Neuronal stem cell (in vitro differentiated cells): ENCODE measurements at regions not wholly inside any gene's neighbourhood (a gene's known extent, or its start where the extent isn't known, plus 50 kb on each side); places are given as distances from the start of the nearest gene placed in this dataset.

ENCODE experiments used
- DNase-seq: peaks from one replicate; pipeline ENCODE4 v3.0.0-alpha.2; 2013; ENCODE audit warnings: low spot score
- H2AFZ ChIP-seq: one replicate; pipeline ENCODE4 v1.6.1; 2013; ENCODE audit warnings: mild to moderate bottlenecking, low read length, inconsistent platforms
- H2AK5ac ChIP-seq: 2 replicates; pipeline ENCODE4 v1.6.1; 2013; ENCODE audit warnings: low read depth, mild to moderate bottlenecking, inconsistent platforms, low read length, moderate library complexity, mixed read lengths
- H2BK120ac ChIP-seq: 2 replicates; pipeline ENCODE4 v1.6.1; 2013; ENCODE audit warnings: low read depth, mild to moderate bottlenecking, inconsistent platforms, low read length, moderate library complexity, mixed read lengths
- H2BK12ac ChIP-seq: one replicate; pipeline ENCODE4 v1.6.1; 2013; ENCODE audit warnings: low read length, inconsistent platforms
- H2BK15ac ChIP-seq: 2 replicates; pipeline ENCODE4 v1.6.1; 2013; ENCODE audit warnings: mild to moderate bottlenecking, low read length, inconsistent platforms, mixed read lengths
- H2BK5ac ChIP-seq: one replicate; pipeline ENCODE4 v1.6.1; 2013; ENCODE audit warnings: inconsistent platforms, mild to moderate bottlenecking, low read length, moderate library complexity
- H3K14ac ChIP-seq: one replicate; pipeline ENCODE4 v1.6.1; 2013; ENCODE audit warnings: low read length, inconsistent platforms
- H3K18ac ChIP-seq: 2 replicates; pipeline ENCODE4 v1.6.1; 2013; ENCODE audit warnings: low read length, inconsistent platforms
- H3K23ac ChIP-seq: 2 replicates; pipeline ENCODE4 v1.6.1; 2013; ENCODE audit warnings: low read depth, mild to moderate bottlenecking, mixed read lengths, low read length, inconsistent platforms; ENCODE audit not compliant: poor library complexity
- H3K27ac ChIP-seq: replicated peaks from 3 replicates; pipeline ENCODE4 v1.5.1; 2013; ENCODE audit warnings: low read length, inconsistent platforms
- H3K27me3 ChIP-seq, 3 experiments: 2 replicates each; pipeline ENCODE4 v1.6.1; 2013; ENCODE audit warnings: low read length in 3 of 3, mild to moderate bottlenecking in 2 of 3, inconsistent platforms in 1 of 3, low read depth in 1 of 3, mixed read lengths in 1 of 3, moderate library complexity in 1 of 3; ENCODE audit not compliant: control insufficient read depth in 3 of 3, insufficient read depth in 3 of 3
- H3K36me3 ChIP-seq, 2 donors: replicated peaks in 1 of 2; 2 replicates each; pipeline ENCODE4 v1.6.1; 2013; ENCODE audit warnings: low read length in 2 of 2; ENCODE audit not compliant: control insufficient read depth in 2 of 2, insufficient read depth in 2 of 2
- H3K4ac ChIP-seq: 2 replicates; pipeline ENCODE4 v1.6.1; 2013; ENCODE audit warnings: inconsistent platforms, mild to moderate bottlenecking, low read length, moderate library complexity
- H3K4me1 ChIP-seq, 2 donors: 1 replicate in 1 of 2; 2 replicates in 1 of 2; pipeline ENCODE4 v1.6.1; 2013; ENCODE audit warnings: low read length in 2 of 2, low read depth in 1 of 2; ENCODE audit not compliant: control insufficient read depth in 2 of 2, insufficient read depth in 1 of 2
- H3K4me2 ChIP-seq: one replicate; pipeline ENCODE4 v1.6.1; 2013; ENCODE audit warnings: mild to moderate bottlenecking, low read length, inconsistent platforms; ENCODE audit not compliant: insufficient read depth, poor library complexity, severe bottlenecking
- H3K4me3 ChIP-seq, 2 donors: 2 replicates each; pipeline ENCODE4 v1.5.1; 2013; ENCODE audit warnings: low read length in 2 of 2, mild to moderate bottlenecking in 2 of 2, inconsistent platforms in 1 of 2, moderate library complexity in 1 of 2
- H3K79me1 ChIP-seq: one replicate; pipeline ENCODE4 v1.6.1; 2013; ENCODE audit warnings: low read depth, mild to moderate bottlenecking, inconsistent platforms, low read length, moderate library complexity
- H3K9ac ChIP-seq: one replicate; pipeline ENCODE4 v1.6.1; 2013; ENCODE audit warnings: mild to moderate bottlenecking, low read depth, low read length, inconsistent platforms; ENCODE audit not compliant: poor library complexity
- H3K9me3 ChIP-seq, 2 donors: replicated peaks in 1 of 2; 2 replicates each; pipeline versions ENCODE3 to v1.6.1; 2013; ENCODE audit warnings: low read length in 2 of 2, mild to moderate bottlenecking in 2 of 2, inconsistent platforms in 1 of 2, low read depth in 1 of 2, mixed read lengths in 1 of 2, moderate library complexity in 1 of 2; ENCODE audit not compliant: control insufficient read depth in 2 of 2, insufficient read depth in 1 of 2
- H4K8ac ChIP-seq: one replicate; pipeline ENCODE4 v1.6.1; 2013; ENCODE audit warnings: low read depth, mild to moderate bottlenecking, inconsistent platforms, low read length, moderate library complexity
- H4K91ac ChIP-seq: one replicate; pipeline ENCODE4 v1.6.1; 2013; ENCODE audit warnings: low read length, low read depth, mild to moderate bottlenecking, inconsistent platforms; ENCODE audit not compliant: poor library complexity
- WGBS, 2 donors: extraction: QIAGEN DNeasy Blood & Tissue Kit; methylation state at CpG; one replicate each; pipeline ENCODE4 v1.1.7; 2013; ENCODE audit warnings: missing lambda C conversion rate in 2 of 2, mixed read lengths in 1 of 2; ENCODE audit not compliant: insufficient read length in 2 of 2, insufficient replicate concordance in 1 of 2; ENCODE audit errors: extremely low coverage in 2 of 2; 5-methylcytosine and 5-hydroxymethylcytosine counted together

GRCh38 chr13:62194371-62194770 is 778.7 kb upstream of the PCDH20 start:
- H3K9me3 ChIP-seq: no peaks in the 10 kb centered on the region
- no peak for DNase-seq
- H3K27me3 ChIP-seq: no peaks in the 10 kb centered on the region
- no peaks in the 10 kb centered on the region for H3K36me3 ChIP-seq
- no peak overlapping the region for H4K91ac ChIP-seq
- no peak overlapping the region for H2AK5ac ChIP-seq
- WGBS, 2 donors: no CpG with 5 or more reads among the region's 3 CpGs
- H2BK120ac ChIP-seq: no peak overlapping the region
- H3K9ac ChIP-seq: no peak overlapping the region
- H2BK15ac ChIP-seq: no peak overlapping the region
- H4K8ac ChIP-seq: no peak overlapping the region
- H3K4me1 ChIP-seq: no peaks in the 10 kb centered on the region
- H3K23ac ChIP-seq: no peak overlapping the region
- no peak overlapping the region for H2AFZ ChIP-seq
- H3K4me3 ChIP-seq: no peak overlapping the region
- H3K18ac ChIP-seq: no peak overlapping the region
- H3K14ac ChIP-seq: no peak overlapping the region
- H3K27ac ChIP-seq: no peak overlapping the region
- H2BK12ac ChIP-seq: no peak overlapping the region
- no peak overlapping the region for H3K4me2 ChIP-seq
- H3K4ac ChIP-seq: no peak overlapping the region
- no peak overlapping the region for H2BK5ac ChIP-seq
- H3K79me1 ChIP-seq: no peaks in the 10 kb centered on the region

GRCh38 chr13:62193919-62194318 is 778.3 kb upstream of the PCDH20 start:
- H2BK5ac ChIP-seq: no peak overlapping the region
- H3K4ac ChIP-seq: no peak overlapping the region
- H3K9me3 ChIP-seq: no peaks in the 10 kb centered on the region
- no peak overlapping the region for H3K18ac ChIP-seq
- H3K27me3 ChIP-seq: no peaks in the 10 kb centered on the region
- H3K14ac ChIP-seq: no peak overlapping the region
- H4K91ac ChIP-seq: no peak overlapping the region
- no peak overlapping the region for H2AFZ ChIP-seq
- H2BK15ac ChIP-seq: no peak overlapping the region
- H3K36me3 ChIP-seq: no peaks in the 10 kb centered on the region
- H3K79me1 ChIP-seq: no peaks in the 10 kb centered on the region
- no peak overlapping the region for H3K4me3 ChIP-seq
- H3K9ac ChIP-seq: no peak overlapping the region
- H3K23ac ChIP-seq: no peak overlapping the region
- no peak for DNase-seq
- WGBS, 2 donors: no CpG with 5 or more reads among the region's 2 CpGs
- H2BK120ac ChIP-seq: no peak overlapping the region
- no peak overlapping the region for H2AK5ac ChIP-seq
- no peak overlapping the region for H4K8ac ChIP-seq
- no peaks in the 10 kb centered on the region for H3K4me1 ChIP-seq
- H3K4me2 ChIP-seq: no peak overlapping the region
- H3K27ac ChIP-seq: no peak overlapping the region
- no peak overlapping the region for H2BK12ac ChIP-seq

- H3K9ac ChIP-seq: no peak overlapping the region
- H3K79me1 ChIP-seq: no peaks in the 10 kb centered on the region
- H4K91ac ChIP-seq: no peak overlapping the region
- no peak overlapping the region for H3K18ac ChIP-seq
- H2BK12ac ChIP-seq: no peak overlapping the region
- H3K27me3 ChIP-seq: no peaks in the 10 kb centered on the region
- no peak overlapping the region for H3K27ac ChIP-seq
- H3K9me3 ChIP-seq: no peaks in the 10 kb centered on the region
- no peak overlapping the region for H2BK15ac ChIP-seq
- no peak overlapping the region for H3K14ac ChIP-seq
- no peaks in the 10 kb centered on the region for H3K36me3 ChIP-seq
- H2BK120ac ChIP-seq: no peak overlapping the region
- no CpG with 5 or more reads among the region's 1 CpG for WGBS, 2 donors
- H4K8ac ChIP-seq: no peak overlapping the region
- H2BK5ac ChIP-seq: no peak overlapping the region
- no peak overlapping the region for H3K4ac ChIP-seq
- H3K4me2 ChIP-seq: no peak overlapping the region
- H3K4me1 ChIP-seq: peaks cover 0 to 3% of the 10 kb centered on the region in 2 donors
- H2AK5ac ChIP-seq: no peak overlapping the region
- H3K4me3 ChIP-seq: no peak overlapping the region
- DNase-seq: peak; percentile 2
- H2AFZ ChIP-seq: no peak overlapping the region
- H3K23ac ChIP-seq: no peak overlapping the region
Observed at GRCh38 chr13:62185631-62186255, 770.1 kb upstream of the PCDH20 start.

DNA sequence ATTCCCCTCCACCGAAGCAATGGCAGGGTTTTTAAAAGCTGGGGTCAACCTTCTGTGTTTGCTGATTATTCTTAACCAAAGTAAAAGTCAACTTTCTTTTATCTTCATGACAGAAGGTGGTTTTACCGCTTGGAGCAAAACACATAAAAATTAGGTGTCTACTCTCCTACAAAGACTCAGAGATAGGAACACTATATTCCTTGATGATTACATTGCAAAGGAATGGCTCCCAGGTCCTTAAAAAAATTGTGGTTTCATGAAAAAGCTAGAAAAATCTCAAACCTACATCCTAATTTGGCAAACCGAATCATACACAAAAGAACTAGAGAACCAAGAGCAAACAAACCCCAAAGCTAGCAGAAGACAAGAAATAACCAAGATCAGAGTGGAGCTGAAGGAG is 760.4 kb upstream of the PCDH20 start:
- H3K23ac ChIP-seq: no peak overlapping the region
- no peak overlapping the region for H2BK15ac ChIP-seq
- no peak overlapping the region for H3K4me2 ChIP-seq
- H2BK120ac ChIP-seq: no peak overlapping the region
- H3K9ac ChIP-seq: no peak overlapping the region
- no peak overlapping the region for H3K27ac ChIP-seq
- no peaks in the 10 kb centered on the region for H3K9me3 ChIP-seq
- H2AFZ ChIP-seq: peak overlapping the region; percentile 22
- H3K4me3 ChIP-seq: no peak overlapping the region
- DNase-seq: no peak
- no peaks in the 10 kb centered on the region for H3K36me3 ChIP-seq
- H2BK12ac ChIP-seq: no peak overlapping the region
- H3K14ac ChIP-seq: no peak overlapping the region
- no peak overlapping the region for H2BK5ac ChIP-seq
- peaks cover 0 to 2% of the 10 kb centered on the region in 2 donors for H3K4me1 ChIP-seq
- H3K4ac ChIP-seq: no peak overlapping the region
- no peaks in the 10 kb centered on the region for H3K79me1 ChIP-seq
- H4K91ac ChIP-seq: no peak overlapping the region
- no CpG with 5 or more reads among the region's 3 CpGs for WGBS, 2 donors
- no peaks in the 10 kb centered on the region for H3K27me3 ChIP-seq
- H2AK5ac ChIP-seq: no peak overlapping the region
- no peak overlapping the region for H3K18ac ChIP-seq
- no peak overlapping the region for H4K8ac ChIP-seq
